GM11168 (cell line): ENCODE measurements at regions not wholly inside any gene's neighbourhood (a gene's known extent, or its start where the extent isn't known, plus 50 kb on each side); places are given as distances from the start of the nearest gene placed in this dataset.

Experiments
- in situ Hi-C: fragments of 300-500 bp; cut with MboI; formaldehyde crosslinking; loops from one replicate; pipeline ENCODE4 v1.12.0; 2022; ENCODE audit warnings: low sequenced_read_pairs; ENCODE audit not compliant: unreplicated experiment

DNA sequence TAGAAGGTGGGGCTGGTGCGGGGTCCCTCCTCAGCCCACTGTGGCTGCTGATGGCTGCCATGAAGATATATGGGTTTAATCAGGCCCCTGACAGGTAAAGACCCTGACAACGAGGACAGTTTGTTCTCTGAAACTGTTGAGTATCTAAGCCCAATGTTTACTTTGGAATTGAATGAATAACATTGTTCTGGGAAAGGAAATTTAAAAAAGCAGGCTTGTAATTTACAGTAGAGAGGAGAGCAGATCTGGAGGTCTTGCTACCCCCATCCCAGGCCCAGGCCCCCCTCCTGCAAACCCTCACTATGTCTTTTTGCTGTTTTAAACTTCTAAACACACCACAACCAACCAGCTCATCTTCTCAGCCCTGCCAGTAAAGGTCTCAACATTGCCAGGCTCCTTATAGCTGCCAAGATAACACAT is 171.3 kb downstream of the CDC5L start:
- in situ Hi-C loops = no loop called here

DNA sequence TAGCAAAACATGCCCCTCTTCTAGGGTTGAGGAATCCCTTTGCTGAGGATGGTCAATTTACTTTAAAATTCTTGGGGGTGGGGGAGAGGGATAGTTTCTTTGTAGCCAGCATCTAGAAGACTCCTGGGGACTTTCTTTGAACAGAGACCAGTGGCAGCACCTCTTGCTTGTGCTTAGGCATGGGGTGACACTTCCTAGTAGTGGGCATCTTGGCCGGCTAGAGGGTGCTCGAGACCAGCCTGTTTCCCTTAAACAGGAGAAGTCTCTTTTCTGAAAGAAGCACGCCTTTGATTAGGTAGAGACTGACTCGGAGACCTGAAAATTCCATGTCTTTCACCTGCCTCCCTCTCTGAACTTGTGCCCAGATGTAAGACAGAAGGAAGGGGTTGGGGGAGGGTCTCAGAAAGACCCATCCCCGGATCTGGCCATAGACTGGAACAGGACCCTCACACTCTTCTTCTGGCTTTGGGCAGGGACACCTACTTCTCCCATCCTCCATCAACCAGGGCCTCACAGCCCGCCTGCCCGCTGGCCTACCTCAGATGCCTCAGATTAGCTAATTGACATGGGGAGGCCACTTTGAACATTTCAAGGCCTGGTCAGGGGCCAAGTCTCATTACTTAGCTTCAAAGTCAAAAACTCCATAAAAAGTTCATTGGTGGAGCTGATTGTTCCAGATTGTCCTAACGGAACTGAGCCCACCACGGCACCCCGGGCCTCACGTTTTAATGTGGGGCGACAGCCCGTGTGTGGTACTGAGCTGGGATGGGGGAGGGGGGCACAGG is 172.2 kb downstream of the CDC5L start:
- in situ Hi-C loops = no loop called here

DNA sequence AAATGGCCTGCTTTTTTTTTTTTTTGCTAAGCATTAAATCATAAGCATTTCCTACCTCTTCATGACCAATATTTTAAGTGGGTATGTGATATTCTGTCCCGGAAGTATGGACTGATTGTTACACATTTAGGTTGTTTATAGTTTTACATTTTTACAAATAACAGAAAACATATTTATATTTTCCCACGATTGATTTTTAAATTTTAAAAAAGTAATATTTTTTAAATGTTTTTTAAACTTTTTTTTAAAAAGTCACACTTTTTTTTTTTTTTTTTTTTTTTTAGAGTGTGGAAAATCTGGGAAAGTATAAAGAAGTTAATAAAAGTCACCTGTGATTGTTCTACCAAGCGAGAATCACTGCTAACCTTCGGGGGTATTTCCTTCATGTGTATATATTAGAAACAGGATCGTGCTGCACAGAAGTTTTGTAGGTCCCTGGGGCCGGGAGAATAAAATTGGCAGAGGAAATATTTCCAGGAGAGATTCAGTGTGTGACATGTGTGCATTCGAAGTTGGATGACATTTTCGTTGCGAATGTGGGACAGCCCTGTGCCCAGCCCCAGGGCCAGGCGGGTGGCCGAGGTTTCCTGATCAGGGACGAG is 173.1 kb downstream of the CDC5L start:
- in situ Hi-C loops = no loop called here

DNA sequence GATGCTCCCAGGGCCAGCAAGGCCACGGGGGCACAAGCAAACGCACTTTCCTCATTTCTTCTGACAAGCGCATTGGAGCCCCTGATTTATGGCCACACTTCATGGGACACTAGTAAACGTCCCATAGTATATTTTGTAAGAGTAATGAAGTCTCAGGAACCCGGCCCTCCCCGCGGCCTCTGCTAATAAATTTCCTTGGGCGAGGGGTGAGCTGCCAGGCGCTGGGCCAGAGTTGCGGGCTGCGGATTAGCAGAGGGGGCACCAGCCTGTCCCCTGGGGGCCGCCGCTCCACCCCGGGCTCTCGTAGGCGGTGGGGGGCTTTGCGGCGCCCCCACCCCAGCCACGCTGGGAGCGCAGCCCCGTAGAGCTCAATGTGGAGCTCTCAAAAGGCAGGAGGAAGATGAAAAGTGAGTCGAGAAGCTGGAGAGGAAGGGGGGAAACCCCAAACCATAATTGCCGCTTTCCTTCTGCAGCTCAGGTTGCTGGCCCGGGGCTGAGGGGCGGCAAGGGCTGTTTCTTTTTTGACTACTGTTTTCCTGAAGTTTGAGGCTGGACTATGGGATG is 173.6 kb downstream of the CDC5L start:
- in situ Hi-C loops = no loop called here

DNA sequence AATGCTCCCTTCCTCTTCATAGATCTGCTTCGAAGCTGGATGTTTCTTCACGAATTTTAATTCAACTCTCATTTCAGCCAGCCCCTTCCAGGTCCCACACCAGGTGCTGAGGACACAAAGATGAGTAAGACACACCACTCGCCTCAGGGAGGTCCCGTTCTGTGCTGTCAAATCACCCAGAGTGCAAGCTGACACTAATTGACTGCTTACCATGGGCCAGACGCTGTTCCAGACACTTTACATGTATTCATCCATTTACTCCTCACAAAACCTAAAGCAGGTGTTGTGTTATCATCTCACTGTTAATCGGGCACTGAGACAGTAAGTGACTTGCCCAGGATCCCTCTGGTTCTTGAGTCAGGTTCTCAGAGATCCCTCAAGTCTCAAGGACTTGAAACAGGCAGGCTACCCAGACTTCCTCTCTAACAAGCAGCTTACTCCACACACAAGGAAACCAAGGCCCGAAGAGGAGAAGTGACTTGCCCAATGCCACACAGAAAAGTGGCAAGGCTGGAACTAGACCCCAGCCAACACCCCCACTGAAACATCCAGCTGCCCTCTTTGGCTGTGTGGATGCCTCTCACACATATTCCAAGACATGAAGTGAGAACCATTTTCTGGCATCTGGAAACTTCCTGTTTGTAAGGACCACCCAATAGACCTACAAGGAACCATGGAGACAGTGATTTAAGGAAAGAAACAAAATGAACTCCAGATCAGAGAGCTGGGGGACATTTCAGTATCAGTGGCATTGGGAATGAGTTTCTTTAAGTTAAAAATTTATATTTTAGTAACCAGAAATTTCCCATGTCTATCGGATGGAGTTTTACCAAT is 174.5 kb downstream of the CDC5L start:
- in situ Hi-C loops = no loop called here

DNA sequence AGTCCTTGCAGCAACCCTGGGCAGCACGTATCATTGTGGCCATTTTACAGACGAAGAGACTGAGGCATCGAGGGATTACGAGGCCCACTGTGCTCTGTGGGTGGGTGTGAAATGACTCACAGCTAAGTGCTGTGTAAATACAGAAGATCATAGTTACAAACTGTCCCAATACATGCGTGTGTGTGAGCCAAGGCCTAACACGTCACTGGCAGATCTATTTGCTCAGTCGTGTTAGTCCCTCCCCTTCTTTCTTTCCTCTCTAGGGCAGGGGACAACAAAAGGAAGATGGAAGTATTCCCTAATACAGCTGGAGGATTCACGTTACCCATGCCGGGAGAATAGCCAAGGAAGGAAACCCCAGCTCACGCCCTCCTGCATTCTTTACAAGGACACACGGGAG is 175.9 kb downstream of the CDC5L start:
- in situ Hi-C loops = no loop called here

DNA sequence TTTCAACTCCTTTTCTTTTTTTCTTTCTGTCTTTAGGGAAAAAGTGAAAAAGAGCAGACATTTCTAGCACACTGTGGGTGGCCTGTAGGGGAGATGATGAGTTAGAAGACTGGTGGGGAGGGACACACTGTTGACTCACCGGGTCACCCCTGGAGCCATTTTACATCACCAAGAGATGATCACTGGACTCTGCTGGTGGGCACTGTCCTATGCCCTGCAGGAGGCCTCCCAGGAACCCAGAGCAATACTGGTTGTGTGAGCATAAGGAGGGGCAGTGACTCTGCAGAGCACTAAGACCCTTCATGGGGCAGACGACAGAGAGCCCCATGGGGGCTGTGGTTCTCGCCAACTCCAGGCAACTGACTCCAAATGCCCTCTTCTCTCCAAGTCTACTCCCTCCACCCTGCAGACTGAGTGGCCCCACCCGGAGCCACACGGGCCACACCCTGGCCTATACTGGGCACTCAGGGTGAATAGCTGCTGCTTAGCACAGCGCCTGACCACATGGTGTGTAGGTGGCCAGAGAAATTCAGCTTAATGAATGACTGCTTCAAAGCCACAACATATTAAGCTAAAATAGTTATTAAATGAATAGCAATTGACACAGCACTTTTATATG is 177.5 kb downstream of the CDC5L start:
- in situ Hi-C loops = no loop called here

DNA sequence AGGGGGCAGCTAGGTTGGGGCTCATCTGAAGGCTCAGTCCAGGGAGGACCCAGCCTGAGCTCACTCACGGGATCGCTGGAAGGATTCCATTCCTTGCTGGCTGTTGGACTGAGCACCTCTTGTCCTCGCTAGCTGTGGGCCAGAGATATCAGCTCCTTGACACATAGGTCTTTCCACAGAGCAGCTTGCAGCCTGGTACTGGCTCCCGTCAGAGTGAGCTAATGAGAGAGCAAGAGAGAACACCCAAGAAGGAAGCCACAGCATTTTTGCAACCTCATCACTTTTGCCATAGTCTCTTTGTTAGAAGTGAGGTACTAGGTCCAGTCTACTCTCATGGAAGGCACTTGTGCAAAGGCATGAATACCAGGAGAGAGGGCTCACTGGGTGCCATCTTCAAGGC is 179.9 kb downstream of the CDC5L start:
- in situ Hi-C loops = no loop called here

DNA sequence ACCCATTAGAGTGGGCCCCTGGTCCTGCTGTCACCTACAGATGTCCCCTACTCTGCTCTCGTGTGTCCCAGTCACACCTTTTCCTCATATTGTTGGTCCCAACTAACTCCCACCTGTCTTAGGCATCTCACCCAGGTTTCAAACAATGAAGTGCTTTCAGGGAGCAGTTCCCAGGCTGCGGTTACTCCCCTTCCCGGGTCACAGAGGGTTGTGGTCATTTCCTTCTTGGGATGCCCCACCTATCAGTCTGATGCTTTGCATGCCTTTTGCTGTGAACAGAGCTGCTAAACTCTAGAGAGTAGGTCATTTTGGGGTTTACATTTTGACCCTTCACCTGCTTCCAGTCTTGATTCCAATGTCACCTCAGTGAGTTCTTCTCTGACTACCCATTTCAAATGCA is 181.6 kb downstream of the CDC5L start:
- in situ Hi-C loops = no loop called here

DNA sequence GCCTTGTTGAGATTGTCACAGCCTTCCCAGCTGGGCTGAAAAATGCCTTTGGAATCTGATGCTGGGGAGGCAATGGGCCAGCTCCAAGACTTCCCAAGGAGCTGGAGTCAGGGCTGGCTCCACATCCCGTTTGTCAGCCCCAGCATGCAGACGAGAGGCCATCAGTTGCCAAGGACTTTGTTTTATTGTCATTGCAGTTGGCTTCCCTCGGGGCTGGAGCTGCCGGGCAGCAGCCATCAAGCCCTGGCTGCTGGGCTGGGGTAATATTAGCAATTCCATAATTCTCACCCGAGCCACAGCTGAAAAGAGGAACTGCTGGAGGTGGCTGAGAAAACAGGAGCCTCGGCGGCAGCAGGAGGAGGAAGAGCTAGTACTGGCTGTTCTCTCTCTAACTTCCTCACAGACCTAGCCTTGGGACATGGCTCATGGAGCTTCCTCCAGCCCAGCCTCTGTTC is 182.5 kb downstream of the CDC5L start:
- in situ Hi-C loops = no loop called here

DNA sequence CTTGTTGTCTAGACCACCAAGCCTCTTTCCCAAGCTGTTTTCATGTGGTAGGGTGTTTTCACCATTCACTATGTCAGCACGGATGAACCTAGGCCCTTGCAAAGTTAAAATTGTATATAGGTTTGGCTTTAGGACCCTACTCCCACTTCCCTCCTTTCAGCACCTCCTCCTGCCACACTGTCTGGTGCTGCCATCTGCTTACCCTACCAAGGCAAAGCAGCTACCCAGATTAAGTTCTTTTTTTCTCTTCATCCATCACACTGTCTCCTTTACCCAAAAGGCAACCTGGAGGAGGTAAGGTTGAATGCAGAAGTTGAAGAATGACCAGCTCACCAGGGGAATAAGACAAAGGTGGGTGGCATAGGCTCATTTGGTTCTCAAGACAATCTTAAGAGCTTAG is 184.0 kb downstream of the CDC5L start:
- in situ Hi-C loops = no loop called here

DNA sequence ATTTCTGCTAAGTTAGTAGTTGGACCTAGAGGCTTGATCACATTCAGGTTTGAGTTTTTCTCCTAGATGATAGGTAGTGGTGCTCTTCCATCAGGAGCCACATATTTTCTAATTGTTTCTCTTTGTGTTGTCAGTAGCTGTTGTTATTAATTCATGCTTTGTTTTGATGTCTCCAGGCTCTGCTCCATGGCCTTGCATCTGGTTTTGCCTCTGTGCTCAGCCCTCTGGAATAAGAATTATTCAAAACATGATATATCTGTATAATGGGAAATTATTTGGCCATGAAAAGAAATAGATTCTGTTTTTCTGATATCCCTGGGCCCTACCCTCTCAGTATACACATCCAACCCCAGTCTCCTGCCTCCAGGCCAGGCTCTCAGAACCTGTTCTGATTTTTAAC is 184.8 kb downstream of the CDC5L start:
- in situ Hi-C loops = no loop called here

DNA sequence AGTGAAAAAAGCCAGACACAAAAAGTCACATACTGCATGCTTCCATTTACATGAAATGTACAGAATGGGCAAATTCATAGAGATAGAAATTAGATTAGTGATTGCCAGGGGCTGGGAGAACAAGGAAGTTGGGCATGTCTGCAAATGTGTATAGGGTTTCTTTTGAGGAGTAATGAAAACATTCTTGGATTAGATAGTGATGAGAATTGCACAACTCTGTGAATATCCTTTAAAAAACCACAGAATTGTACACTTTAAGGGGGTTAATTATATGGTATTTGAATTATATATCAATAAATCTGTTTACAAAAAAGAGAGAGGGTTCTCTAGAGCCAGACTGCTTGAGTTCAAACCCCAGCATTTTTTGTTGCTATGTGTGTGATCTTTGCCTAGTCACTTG is 188.1 kb downstream of the CDC5L start:
- in situ Hi-C loops = no loop called here

DNA sequence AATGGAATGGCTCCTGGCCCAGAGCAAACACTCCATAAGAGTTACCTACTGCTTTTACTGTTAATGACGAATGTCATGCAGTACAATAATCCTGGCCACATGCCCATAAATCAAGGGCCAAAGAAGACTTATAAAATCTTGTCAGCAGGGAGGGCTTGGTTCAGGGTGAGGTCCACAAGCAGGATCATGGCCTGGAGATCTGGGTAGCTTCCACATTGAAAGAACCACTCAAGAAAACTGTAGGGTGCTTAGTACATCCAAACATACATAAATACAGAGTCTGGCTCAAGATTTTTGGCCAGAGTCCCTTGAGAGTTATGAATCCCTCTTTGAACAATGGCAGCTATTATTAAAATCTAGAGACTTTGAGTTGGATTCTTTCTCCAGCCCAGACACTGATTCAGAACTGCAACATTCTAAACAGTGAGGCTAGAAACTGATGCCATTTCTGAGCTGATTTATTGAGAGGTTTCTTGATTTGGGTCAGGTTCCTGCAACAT is 188.7 kb downstream of the CDC5L start:
- in situ Hi-C loops = no loop called here

DNA sequence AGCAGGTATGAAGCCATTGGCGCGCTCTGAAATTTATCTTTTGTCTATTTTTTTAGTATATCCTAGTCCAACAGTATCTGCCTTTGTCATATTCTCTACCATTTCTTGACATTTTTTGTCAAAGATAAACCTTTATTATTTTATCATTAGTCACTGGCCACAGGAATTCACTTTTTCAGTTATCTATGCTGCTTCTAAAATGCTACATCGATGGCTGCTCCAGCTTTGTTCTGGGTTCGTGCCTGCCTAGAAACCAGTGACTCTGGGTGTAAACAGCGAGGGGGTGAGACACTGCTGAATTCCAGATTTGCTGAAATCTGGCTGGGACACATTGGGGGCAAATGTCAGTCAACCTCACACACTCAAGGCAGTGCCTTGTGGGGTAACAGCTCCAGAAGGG is 193.4 kb downstream of the CDC5L start:
- in situ Hi-C loops = no loop called here

DNA sequence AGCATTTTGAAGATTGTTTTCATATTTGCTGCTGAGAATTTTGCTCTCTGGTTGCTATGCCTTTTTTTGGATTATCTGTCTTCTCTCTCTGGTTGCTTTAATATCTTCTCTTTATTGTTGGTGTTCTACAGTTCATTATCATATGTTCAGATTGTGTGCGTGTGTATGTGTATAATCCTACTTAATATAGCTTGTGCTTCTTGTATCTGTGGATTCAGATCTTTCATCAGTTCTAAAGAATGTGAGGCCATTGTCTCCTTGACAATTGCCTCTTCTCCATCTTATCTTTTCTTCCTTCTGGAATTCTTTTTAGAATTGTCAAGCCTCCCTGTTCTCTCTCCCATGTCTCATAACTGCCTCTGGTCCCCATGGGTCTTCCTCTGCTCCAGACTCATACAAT is 195.4 kb downstream of the CDC5L start:
- in situ Hi-C loops = no loop called here

DNA sequence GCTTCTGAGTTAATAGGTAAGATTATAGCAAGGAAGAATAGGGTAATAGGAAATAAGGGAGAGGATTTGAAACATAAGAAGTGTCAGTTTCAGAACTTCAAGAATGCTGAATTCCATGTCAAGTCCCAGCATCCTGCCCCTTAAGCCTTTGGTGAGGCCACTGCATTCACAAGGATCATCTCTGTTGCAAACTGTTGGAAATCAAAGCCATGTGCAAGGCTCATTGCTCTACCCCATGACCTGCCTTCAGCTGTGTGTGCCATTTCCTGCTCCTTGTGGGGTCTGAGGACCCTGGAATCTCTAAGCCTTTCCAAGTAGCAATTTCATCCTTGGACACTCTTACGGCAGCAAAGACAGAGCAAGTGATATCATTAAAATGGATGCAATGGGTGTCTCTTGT is 203.0 kb downstream of the CDC5L start:
- in situ Hi-C loops = no loop called here

DNA sequence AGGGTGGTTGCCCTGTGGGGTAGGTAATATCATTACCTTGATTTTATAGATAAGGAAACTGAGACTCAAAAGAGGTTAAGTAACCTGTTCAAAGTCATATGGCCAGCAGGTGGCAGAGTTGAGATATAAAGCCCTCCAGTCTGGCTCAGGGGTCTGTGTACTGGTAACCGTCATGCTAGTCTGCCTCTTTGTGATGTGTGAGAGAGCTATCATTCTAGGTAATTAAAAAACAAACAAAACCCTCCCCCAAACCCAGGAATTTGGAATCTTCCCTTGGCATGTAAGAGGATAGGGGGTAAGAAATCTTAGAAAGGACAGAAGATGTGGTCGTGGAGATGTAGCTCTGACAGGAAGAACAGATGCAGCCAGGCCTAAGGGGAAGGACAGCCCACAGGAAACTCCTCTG is 206.0 kb downstream of the CDC5L start:
- in situ Hi-C loops = no loop called here

DNA sequence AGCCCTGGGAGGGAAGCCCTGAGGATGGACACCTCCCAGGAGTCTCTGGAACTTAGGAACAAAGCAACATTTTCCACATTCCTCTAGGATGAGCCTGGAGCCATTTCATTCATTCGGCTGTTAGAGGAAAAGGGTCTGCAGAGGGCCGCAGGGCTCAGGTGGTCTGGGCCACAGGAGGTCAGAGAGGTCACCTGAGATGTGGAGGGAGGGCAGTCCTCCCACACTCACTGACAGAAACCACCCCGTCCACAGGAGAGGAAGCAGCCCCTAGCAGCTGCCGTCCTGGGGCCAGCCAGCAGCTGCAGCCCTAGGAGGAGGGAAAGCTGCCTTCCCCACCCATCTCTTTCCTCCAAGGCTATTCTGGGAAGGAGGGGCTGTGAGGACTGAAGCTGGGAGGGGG is 207.0 kb downstream of the CDC5L start:
- in situ Hi-C loops = no loop called here

DNA sequence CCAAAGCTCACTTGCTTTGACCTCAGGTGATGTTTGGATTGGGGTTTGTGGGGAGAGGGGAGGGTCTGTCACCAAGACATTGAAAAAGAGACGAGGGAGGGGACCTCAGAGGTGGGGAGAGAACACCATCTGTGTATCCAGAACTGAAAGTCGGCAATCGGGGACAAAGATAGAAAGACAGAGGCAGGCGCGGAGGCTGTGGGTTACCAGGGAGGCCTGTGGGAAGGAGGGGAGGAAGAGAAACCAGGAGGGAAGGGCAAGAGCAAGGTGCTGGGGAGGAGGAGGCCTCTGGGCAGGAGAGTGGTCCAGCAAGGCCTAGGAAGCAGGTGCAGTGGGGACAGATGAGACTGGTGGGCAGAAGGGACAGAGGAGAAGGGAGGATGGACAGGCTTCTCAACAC is 211.2 kb downstream of the CDC5L start:
- in situ Hi-C loops = no loop called here
